ENCODE measurements at regions not wholly inside any gene's neighbourhood (a gene's known extent, or its start where the extent isn't known, plus 50 kb on each side); places are given as distances from the start of the nearest gene placed in this dataset.
"Not testable (repeated sequence)": the region's sequence is repeated elsewhere in the genome, so short reads cannot be mapped to it uniquely, and the experiment has no call there.

DNA sequence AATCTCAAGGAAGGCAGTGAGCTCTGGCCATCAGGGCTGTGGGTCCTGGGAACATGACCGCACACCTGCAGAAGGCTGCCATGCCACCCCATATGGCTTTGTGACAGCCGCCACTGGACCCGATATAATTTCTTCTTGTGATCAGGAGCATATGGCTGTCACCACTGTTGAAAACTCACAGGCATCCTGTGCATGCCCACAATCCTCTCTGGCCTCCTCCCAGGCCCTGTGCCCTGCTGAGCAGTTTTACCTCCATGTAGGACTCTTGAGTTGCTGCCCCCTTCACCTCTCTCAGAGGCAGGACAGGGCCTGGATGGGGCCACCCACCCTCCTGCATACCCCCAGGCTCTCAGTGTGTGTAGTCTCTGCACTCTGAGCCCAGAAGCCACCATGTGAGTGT, 391.9 kb upstream of the AKR1E2 start:
- no peak for DNase-seq

GRCh38 chr10:4431114-4431863, 394.7 kb upstream of the AKR1E2 start:
- DNase-seq = no peak

DNA sequence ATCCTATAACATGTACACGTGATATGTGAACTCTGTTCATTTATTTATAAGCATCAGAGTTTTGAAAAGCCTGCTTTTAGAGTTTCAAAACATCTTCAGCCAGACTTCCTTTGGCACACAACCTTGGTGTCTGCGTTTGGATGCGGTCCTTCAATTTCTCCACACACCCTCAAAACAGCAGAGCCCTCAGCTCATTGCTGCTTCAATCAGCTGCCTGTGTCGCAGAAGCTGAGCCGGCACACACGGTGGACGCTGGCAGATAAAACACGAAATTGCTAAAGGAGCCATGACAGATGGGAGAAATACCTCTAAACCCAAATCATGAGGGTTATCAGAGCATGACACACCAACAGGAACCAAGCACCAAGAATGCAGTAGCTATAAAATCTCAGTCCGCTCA, 396.4 kb upstream of the AKR1E2 start:
- no peak for DNase-seq

DNA sequence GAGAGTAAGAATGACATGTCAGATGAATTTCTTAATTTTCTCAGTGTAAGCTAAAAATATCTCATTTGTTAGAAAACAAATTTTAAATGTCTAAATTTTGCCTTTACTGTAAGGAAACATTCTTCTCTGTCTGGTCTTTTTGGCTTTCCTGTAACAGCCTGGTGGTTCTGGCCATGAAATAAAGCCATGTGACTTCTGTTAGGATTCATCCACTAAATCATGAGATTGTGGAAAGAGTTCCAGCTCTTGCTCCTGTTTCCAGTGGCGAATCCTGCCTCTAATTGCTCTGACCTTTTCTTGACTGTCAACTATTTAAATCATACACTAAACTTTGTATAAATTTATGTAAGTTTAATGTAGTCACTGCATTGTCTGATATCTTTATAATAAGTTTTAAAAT, 398.5 kb upstream of the AKR1E2 start:
- DNase-seq = no peak

DNA sequence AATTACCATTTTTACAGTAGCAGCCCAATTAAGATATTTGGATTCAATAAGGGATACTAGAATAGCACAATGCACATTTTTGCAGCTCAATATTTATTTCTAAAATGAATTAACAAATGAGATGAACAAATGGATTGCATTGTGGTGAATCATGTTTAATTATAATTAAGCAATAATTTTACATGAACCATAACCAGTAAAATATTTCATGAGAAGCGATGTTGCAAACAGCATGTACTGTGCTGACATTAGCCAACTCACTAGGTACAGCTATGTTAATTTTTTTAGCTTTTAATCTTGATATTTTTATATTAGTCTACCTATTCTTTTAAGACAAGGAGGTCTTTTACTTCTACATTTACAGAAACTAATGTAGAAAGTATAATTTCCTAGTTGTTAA, 399.1 kb upstream of the AKR1E2 start:
- no peak for DNase-seq

- no peak for DNase-seq
Observed at GRCh38 chr10:4409319-4409718, 416.7 kb upstream of the AKR1E2 start.

DNA sequence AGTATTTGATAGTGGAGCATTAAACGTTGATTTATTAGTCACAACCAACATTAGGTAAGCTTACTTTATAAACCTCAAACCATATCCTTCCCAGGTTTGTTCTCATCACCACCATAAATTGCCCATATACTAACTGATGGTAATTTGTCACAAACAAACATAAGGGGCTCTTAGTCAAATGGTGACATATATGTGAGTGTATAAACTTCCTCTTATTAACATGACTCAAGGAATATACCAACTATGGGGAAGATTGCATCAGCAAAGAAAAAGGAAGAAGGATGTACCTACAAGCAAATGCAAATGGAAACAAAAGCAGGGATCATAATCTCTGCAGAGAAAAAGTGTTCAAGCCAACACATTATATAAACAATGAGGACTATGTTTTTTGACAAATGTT, 418.2 kb upstream of the AKR1E2 start:
- DNase-seq = no peak

GRCh38 chr10:4405828-4406227, 420.2 kb upstream of the AKR1E2 start:
- DNase-seq = no peak

DNA sequence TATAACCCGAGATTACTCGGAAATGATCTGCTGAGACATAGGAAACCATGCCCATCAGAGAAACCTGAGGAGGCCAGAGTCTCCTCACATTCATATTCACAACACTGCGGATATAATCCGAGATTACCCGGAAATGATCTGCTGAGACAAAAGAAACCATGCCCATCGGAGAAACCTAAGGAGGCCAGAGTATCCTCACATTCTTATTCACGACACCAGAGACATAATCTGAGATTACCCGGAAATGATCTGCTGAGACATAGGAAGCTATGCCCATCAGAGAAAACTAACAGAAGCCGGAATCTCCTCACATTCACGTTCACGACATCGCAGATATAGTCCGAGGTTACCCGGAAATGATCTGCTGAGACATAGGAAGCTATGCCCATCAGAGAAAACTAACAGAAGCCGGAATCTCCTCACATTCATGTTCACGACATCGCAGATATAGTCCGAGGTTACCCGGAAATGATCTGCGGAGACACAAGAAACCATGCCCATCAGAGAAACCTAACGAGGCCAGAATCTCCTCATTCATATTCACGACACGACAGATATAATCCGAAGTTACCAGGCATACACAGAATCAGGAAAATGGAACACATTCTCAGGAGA, 422.3 kb upstream of the AKR1E2 start:
- no peak for DNase-seq

DNA sequence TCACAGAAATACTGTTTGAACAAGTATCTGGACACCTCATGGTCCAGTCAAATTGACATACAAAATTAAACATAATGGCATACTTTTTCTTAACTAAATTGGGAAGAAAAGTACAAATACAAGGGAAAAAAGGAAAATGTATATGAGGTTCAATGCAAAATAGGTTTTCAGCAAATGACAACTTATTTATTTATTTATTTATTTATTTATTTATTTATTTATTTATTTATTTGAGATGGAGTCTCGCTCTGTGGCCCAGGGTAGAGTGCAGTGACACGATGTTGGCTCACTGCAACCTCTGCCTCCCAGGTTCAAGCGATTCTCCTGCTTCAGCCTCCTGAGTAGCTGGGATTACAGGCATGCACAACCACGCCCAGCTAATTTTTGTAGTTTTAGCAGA, 424.9 kb upstream of the AKR1E2 start:
- DNase-seq = not testable (repeated sequence)

DNA sequence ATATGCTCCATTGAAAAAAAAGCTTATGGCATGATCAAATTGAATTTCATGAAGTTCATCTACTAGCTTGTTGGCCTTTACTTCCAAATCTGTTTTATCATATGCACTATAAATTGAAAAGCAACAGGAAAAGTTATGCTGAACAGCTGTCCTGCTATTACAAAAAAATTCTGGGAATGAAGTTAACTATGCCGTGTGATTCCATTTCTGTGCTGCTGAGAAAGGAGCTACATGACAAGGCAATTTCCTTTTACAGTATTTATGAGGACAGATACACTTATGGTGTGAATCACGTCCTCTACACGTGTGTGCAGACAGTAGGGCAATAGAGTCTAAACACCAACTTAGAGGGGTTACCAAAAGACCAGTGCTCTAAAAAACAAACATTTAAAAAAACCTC, 426.5 kb upstream of the AKR1E2 start:
- no peak for DNase-seq

GRCh38 chr10:4398602-4399001, 427.4 kb upstream of the AKR1E2 start:
- no peak for DNase-seq

GRCh38 chr10:4397337-4397736, 428.7 kb upstream of the AKR1E2 start:
- no peak for DNase-seq

DNA sequence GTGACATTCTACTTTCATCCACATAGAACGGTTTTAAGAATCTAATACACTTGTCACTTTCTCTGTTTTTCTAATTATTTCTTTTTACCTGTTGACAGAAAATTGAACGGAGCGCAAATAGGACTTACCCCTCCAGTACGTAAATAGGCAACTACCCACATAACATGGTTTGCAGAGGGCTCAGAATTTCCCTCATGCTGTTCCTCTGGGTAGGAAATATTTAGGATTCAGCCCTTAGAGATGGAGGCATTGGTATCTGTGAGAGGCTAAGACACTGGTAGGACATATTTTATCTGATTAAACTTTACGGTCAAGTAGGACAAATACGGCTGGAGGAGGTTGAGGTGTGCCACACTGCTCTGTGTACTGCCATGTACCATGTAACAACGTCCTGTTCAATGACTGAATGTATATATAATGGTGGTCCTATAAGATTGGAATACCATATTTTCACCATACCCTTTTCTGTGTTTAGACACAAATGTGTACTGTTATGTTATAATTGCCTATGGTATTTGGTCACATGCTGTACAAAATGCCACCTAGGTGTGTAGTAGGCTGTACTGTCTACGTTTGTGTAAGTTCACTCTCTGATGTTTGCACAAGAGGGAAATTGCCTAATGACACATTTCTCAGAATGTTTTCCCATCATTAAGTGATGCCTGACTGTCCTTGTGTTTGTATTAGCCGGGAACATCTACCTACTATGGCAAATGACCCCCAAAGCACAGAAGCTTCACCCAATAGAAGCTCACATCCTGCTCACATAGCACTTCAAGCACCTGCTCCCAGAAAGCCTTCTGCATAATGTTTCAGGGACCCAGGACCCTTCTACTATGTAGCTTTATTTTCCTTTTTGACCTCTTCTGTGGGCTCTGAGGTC, 429.4 kb upstream of the AKR1E2 start:
- DNase-seq = no peak

DNA sequence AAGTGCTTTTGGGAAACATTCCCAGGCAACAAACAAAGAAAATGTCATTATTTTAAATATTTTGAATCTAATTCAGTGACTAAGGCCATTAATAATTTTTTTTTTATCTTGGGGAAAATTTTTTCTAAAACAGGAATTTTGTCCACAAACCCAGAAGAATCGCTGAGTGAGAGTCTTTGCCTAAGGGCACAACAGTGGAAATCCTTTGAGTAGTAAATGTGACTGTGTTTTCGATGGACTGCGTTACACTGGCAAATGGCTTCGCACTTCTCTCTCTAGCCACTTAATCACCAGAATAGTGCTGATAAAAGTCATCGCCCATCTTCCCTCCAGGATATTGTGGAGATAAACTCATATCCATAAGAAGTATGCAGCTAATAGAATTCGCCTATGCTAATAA, 430.3 kb upstream of the AKR1E2 start:
- DNase-seq = no peak

DNA sequence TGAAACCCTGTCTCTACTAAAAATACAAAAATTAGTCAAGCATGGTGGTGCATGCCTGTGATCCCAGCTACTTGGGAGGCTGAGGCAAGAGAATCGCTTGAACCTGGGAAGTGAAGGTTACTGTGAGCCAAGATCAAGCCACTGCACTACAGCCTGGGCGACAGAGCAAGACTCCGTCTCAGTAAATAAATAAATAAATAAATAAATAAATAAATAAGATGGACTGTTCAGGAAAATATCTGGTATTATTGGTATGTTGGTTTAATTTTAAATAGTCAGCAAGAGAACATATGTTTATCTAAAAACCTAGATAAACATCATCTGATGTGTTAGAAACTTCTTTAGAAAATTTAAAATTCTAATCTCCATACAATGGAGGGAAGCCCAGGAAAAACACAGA, 431.6 kb upstream of the AKR1E2 start:
- DNase-seq = not testable (repeated sequence)

DNA sequence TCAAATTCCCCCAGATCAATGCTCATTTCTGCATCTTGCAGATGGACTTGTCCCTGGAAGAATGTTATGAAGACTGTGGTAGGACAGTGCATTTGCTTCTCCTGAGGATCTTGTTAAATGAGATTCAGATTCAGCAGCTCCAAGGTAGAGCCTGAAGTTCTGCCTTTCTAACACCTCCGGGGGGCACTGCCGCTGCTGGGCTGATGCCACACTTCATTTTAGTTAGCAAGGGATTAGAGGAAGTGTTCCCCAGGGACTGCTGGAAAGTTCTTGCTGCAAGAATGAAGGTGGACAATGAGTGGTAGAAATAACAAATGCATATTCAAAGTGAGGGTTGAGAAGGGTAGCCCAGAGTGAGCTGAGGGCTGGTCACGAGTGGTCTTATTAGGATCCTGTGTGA, 434.3 kb upstream of the AKR1E2 start:
- no peak for DNase-seq

- no peak for DNase-seq
Observed at GRCh38 chr10:4390219-4390618, 435.8 kb upstream of the AKR1E2 start.

- DNase-seq = no peak
Observed at GRCh38 chr10:4385231-4385870, 440.7 kb upstream of the AKR1E2 start.

DNA sequence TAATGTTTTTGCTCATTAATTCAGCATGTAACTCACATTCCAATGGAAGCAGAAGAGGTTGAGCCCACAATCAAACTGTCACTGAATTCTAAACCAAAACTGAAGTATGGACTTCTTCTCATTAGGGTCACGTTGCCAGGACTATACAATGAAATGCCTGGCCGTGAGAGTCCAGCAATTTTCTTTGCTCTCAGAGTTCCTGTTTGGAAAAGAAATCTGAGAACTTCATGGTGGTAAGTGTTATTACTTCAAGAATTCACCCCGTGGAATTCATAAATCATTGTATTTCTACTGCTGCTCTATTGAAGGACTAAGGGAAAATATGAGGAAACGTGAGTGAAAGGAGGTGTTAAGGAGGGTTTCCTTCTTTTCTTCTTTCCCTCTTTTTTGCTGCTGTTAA, 441.8 kb upstream of the AKR1E2 start:
- no peak for DNase-seq

GRCh38 chr10:4383651-4384098, 442.3 kb upstream of the AKR1E2 start:
- no peak for DNase-seq

DNA sequence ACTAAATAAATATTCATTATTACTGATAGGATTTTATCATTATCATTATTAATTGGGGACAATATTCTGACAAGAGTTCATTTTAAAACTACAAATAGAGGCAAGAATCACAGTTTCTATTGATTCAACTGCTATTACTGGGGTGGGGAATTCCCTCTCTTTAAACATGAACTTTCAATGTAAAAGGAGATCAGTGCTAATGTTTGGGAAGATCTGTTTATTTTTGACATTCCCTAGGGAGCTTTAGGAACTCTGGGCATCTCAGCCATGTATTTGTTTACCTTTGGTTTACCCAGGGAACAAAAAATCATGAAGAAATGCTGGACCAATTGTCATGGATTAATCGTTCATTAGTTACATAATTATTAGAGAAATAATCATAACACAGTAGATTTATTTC, 443.2 kb upstream of the AKR1E2 start:
- DNase-seq = no peak

DNA sequence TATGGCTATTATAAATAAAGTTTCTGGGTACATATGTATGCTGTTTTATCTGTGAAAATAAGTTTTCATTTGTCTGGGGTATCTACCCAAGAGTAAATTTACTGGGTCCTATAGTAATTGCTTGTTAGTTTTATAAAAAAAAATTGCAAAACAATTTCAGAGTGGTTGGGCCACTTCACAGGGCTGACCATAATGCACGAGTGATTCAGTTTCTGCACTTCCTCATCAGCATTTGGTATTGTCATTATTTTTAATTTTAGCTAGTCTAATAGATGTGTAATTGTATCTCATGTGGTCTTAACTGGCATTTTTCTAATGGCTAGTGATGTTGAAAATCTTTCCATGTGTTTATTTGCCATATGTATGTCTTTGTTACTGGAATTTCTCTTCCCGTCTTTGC, 452.4 kb upstream of the AKR1E2 start:
- no peak for DNase-seq

Measured in activated CD4-positive, CD25-positive, alpha-beta regulatory T cell treated with anti-CD3 and anti-CD28 coated beads, Interleukin-2, amount 50 U/mL, for 72 hours (primary cell).